ENCODE measurements at regions not wholly inside any gene's neighbourhood (a gene's known extent, or its start where the extent isn't known, plus 50 kb on each side); places are given as distances from the start of the nearest gene placed in this dataset.

GRCh38 chr4:117515921-117516320 is 430.5 kb upstream of the TRAM1L1 start:
- H3K27ac ChIP-seq, result no peak overlapping the region
- 17 to 19% (median 18%) methylated on average over 2 of the region's 2 CpGs for WGBS, 3 donors
- TF ChIP-seq, protein P1, sequence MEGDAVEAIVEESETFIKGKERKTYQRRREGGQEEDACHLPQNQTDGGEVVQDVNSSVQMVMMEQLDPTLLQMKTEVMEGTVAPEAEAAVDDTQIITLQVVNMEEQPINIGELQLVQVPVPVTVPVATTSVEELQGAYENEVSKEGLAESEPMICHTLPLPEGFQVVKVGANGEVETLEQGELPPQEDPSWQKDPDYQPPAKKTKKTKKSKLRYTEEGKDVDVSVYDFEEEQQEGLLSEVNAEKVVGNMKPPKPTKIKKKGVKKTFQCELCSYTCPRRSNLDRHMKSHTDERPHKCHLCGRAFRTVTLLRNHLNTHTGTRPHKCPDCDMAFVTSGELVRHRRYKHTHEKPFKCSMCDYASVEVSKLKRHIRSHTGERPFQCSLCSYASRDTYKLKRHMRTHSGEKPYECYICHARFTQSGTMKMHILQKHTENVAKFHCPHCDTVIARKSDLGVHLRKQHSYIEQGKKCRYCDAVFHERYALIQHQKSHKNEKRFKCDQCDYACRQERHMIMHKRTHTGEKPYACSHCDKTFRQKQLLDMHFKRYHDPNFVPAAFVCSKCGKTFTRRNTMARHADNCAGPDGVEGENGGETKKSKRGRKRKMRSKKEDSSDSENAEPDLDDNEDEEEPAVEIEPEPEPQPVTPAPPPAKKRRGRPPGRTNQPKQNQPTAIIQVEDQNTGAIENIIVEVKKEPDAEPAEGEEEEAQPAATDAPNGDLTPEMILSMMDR (IDR thresholded peaks at IDR 0.05), result no peak
- H3K4me3 ChIP-seq, result no peak overlapping the region
- no peaks in the 10 kb centered on the region for H3K27me3 ChIP-seq (ENCODE audit: insufficient read depth in 3 of 3, low read length in 2 of 3)
- DNase-seq (no peak), ATAC-seq (no peak)
- no peaks in the 10 kb centered on the region for H3K4me1 ChIP-seq
- intact Hi-C loops (cut with DNase I), result no loop called here
- peaks cover 4% of the 10 kb centered on the region for H3K9me3 ChIP-seq
- H3K36me3 ChIP-seq (ENCODE audit: insufficient read depth in 1 of 2, low read depth in 1 of 2), result no peaks in the 10 kb centered on the region

DNA sequence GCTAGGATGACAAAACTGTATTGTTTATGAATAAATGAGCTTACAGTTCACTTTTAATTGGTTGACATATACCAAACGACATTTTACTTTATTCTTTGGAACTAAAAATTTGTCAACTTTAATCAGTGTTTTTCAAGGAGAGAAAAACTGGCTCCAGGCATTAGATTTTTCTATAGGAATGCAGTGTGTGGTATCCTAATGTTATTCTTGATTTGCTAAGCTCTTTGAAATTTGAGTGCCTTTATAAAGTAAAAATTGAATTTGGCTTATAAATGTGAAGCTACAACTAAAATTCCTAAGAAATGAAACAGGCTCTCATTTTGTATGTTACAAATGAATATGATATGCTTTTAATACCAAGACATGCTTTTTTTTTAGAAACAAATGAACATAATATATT is 442.2 kb upstream of the TRAM1L1 start:
- no peak for DNase-seq
- TF ChIP-seq, protein P1 (IDR thresholded peaks at IDR 0.05), result no peak

GRCh38 chr4:117529401-117529800 is 444.0 kb upstream of the TRAM1L1 start:
- 48 to 57% (median 53%) methylated on average over 3 of the region's 3 CpGs for WGBS, 3 donors
- TF ChIP-seq, protein P1 (IDR thresholded peaks at IDR 0.05), result no peak
- DNase-seq, result no peak
- Histone ChIP-seq H3K9me3 (no peaks in the 10 kb centered on the region), H3K4me1 (no peaks in the 10 kb centered on the region), H3K27me3 (ENCODE audit: insufficient read depth in 3 of 3, low read length in 2 of 3) (no peaks in the 10 kb centered on the region), H3K4me3 (no peak overlapping the region), H3K27ac (no peak overlapping the region), H3K36me3 (ENCODE audit: insufficient read depth in 1 of 2, low read depth in 1 of 2) (no peaks in the 10 kb centered on the region)
- intact Hi-C loops (cut with DNase I), result no loop called here
- ATAC-seq, result no peak

More for the DNA sequence above, 442.2 kb upstream of the TRAM1L1 start:
- 28 to 51% (median 32%) methylated on average over 1 of the region's 1 CpG for WGBS, 3 donors
- H3K4me1 ChIP-seq, result no peaks in the 10 kb centered on the region
- intact Hi-C loops (cut with DNase I), result no loop called here
- no peak overlapping the region for H3K27ac ChIP-seq
- no peak overlapping the region for H3K4me3 ChIP-seq
- H3K27me3 ChIP-seq (ENCODE audit: insufficient read depth in 3 of 3, low read length in 2 of 3), result no peaks in the 10 kb centered on the region
- H3K9me3 ChIP-seq, result no peaks in the 10 kb centered on the region
- no peaks in the 10 kb centered on the region for H3K36me3 ChIP-seq (ENCODE audit: insufficient read depth in 1 of 2, low read depth in 1 of 2)
- no peak for ATAC-seq

DNA sequence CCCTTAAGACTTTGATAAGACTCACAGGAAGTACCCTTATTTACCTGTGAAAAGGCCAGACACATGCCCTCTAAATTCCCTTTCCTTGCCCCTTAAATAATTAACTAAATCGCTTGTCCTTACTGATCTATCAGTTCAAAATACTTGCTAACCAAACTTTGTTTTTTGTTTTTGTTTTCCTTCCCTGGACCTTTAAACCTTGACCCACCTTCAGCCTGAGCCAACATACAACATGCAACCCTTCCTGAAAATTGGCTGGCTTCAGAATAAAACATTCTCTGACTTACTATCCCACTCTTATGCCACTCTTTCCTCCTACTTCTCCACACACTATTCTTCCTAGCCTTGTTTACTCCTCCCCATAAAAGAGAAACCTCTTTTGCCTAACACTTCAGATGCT is 448.1 kb upstream of the TRAM1L1 start:
- Histone ChIP-seq H3K4me1 (no peaks in the 10 kb centered on the region), H3K9me3 (no peaks in the 10 kb centered on the region), H3K4me3 (no peak overlapping the region), H3K27me3 (ENCODE audit: insufficient read depth in 3 of 3, low read length in 2 of 3) (no peaks in the 10 kb centered on the region), H3K36me3 (ENCODE audit: insufficient read depth in 1 of 2, low read depth in 1 of 2) (no peaks in the 10 kb centered on the region), H3K27ac (no peak overlapping the region)
- ATAC-seq (no peak), DNase-seq (no peak)
- WGBS, 3 donors, result 81 to 84% (median 81%) methylated on average over 1 of the region's 1 CpG
- TF ChIP-seq, protein P1 (IDR thresholded peaks at IDR 0.05), result no peak
- intact Hi-C loops (cut with DNase I), result no loop called here

DNA sequence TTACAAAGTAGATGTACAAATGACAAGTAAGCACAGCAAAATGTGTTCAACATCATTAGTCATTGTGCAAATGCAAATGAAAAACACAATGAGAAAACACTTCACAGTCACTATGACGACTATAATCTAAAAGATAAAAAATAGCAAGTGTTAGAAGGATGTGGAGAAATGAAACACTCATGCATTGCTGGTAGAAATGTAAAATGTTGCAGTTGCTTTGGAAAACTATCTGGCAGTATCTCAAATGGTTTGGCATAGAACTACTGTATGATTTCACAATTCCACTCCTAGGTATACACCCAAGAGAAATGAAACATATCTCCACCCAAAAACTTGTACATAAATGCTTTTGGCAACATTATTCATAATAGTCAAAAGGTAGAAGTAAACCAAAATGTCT is 459.7 kb upstream of the TRAM1L1 start:
- ATAC-seq (no peak), DNase-seq (no peak)
- WGBS, 3 donors, result 0 to 74% (median 0%) methylated on average over 1 of the region's 1 CpG
- intact Hi-C loops (cut with DNase I), result no loop called here
- Histone ChIP-seq H3K27me3 (ENCODE audit: insufficient read depth in 3 of 3, low read length in 2 of 3) (no peaks in the 10 kb centered on the region), H3K27ac (no peak overlapping the region), H3K4me3 (no peak overlapping the region), H3K9me3 (no peaks in the 10 kb centered on the region), H3K36me3 (ENCODE audit: insufficient read depth in 1 of 2, low read depth in 1 of 2) (no peaks in the 10 kb centered on the region), H3K4me1 (no peaks in the 10 kb centered on the region)
- TF ChIP-seq, protein P1 (IDR thresholded peaks at IDR 0.05), result no peak
